ENCODE measurements at regions not wholly inside any gene's neighbourhood (a gene's known extent, or its start where the extent isn't known, plus 50 kb on each side); places are given as distances from the start of the nearest gene placed in this dataset.
"Not testable (repeated sequence)": the region's sequence is repeated elsewhere in the genome, so short reads cannot be mapped to it uniquely, and the experiment has no call there.

DNA sequence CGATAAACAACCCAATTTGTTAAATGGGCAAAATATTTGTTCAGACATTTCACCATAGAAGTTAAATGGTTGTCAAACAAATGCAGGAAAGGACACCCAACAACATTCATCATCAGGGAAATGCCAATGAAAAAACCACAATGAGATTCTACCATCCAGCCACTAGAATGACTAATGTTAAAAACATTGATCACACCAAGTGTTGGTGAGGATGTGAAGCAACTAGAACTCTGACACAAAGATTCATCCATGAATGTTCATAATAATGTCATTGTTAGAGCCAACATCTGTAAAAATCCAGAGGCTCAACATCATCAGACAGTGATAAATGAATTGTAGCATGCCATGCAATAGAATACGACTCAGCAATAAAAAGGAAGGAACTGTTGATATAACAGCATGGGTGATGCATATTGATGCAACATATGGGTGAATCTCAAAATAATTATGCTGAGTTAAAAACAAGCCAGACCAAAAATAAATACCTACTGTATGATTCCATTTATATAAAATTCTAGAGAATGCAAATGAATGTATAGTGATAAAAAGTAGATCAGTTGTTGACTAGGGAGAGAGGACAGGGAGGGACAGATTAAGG is 55.9 kb upstream of the UNC5A start:
- TF ChIP-seq CTCF (optimal IDR thresholded peaks at IDR 0.05 in 1 of 3, IDR thresholded peaks at IDR 0.05 in 1 of 3, conservative IDR thresholded peaks at IDR 0.05 in 1 of 3; ENCODE audit: extremely low read depth in 1 of 3, insufficient read depth in 2 of 3, low read length in 3 of 3): no peak
- no peak for TF ChIP-seq EZH2 (IDR thresholded peaks at IDR 0.05; ENCODE audit: low read length)
- H3K4me2 ChIP-seq (ENCODE audit: control insufficient read depth, extremely low read depth, insufficient read depth, low read depth, low read length): no peak overlapping the region
- DNase-seq (ENCODE audit: low read depth, low spot score): peak; percentile 44
- peaks cover 2% of the 10 kb centered on the region for H3K9me3 ChIP-seq (ENCODE audit: control insufficient read depth, low read depth, low read length)
- no peak overlapping the region for H2AFZ ChIP-seq (ENCODE audit: control insufficient read depth, low read length)
- no peaks in the 10 kb centered on the region for H3K4me1 ChIP-seq (ENCODE audit: control insufficient read depth, extremely low read depth, insufficient read depth, low read length)
- dilution Hi-C loops (cut with MboI; ENCODE audit: extremely low pct_ligation_motif_present, low sequenced_read_pairs): no loop called here
- no peaks in the 10 kb centered on the region for H4K20me1 ChIP-seq (ENCODE audit: control insufficient read depth, extremely low read depth, insufficient read depth, low read length)
- H3K9ac ChIP-seq (ENCODE audit: control insufficient read depth, extremely low read depth, insufficient read depth, low read length): no peak overlapping the region
- H3K79me2 ChIP-seq (ENCODE audit: control insufficient read depth, insufficient read depth, low read length): no peaks in the 10 kb centered on the region
- no peaks in the 10 kb centered on the region for H3K36me3 ChIP-seq (ENCODE audit: control insufficient read depth in 2 of 2, extremely low read depth in 1 of 2, insufficient read depth in 2 of 2, low read length in 2 of 2)
- H3K9me1 ChIP-seq (ENCODE audit: control insufficient read depth, extremely low read depth, insufficient read depth, low read length): no peaks in the 10 kb centered on the region
- H3K27ac ChIP-seq (ENCODE audit: control insufficient read depth, insufficient read depth, low read length): no peak overlapping the region
- H3K27me3 ChIP-seq (ENCODE audit: control insufficient read depth, extremely low read depth, insufficient read depth, low read length): peaks cover 6% of the 10 kb centered on the region
- FAIRE-seq: peak; percentile 84
- H3K4me3 ChIP-seq (ENCODE audit: control insufficient read depth in 2 of 3, extremely low read depth in 1 of 3, insufficient read depth in 2 of 3, low read depth in 1 of 3, low read length in 3 of 3): no peak overlapping the region

DNA sequence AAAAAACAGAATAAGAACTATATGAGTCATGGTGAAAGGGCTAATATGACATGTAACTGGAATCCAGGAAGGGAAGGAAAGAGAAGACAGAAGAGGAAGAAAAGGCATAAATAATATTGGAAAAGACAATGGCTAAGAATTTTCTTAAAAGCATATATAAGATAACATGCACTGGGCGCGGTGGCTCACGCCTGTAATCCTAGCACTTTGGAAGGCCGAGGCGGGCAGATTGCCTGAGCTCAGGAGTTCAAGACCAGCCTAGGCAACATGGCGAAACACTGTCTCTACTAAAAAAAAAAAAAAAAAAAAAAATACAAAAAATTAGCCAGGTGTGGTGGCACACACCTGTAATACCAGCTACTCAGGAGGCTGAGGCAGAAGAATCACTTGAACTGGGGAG is 54.8 kb upstream of the UNC5A start:
- H3K4me2 ChIP-seq (ENCODE audit: control insufficient read depth, extremely low read depth, insufficient read depth, low read depth, low read length); dilution Hi-C loops (cut with MboI; ENCODE audit: extremely low pct_ligation_motif_present, low sequenced_read_pairs); FAIRE-seq: not testable (repeated sequence)

GRCh38 chr5:176757569-176757968 is 52.8 kb upstream of the UNC5A start:
- H3K27ac ChIP-seq (ENCODE audit: control insufficient read depth, insufficient read depth, low read length); H3K79me2 ChIP-seq (ENCODE audit: control insufficient read depth, insufficient read depth, low read length); H2AFZ ChIP-seq (ENCODE audit: control insufficient read depth, low read length); FAIRE-seq; H3K36me3 ChIP-seq (ENCODE audit: control insufficient read depth in 2 of 2, extremely low read depth in 1 of 2, insufficient read depth in 2 of 2, low read length in 2 of 2); H3K4me1 ChIP-seq (ENCODE audit: control insufficient read depth, extremely low read depth, insufficient read depth, low read length); H3K9ac ChIP-seq (ENCODE audit: control insufficient read depth, extremely low read depth, insufficient read depth, low read length); H3K9me3 ChIP-seq (ENCODE audit: control insufficient read depth, low read depth, low read length); H4K20me1 ChIP-seq (ENCODE audit: control insufficient read depth, extremely low read depth, insufficient read depth, low read length); H3K9me1 ChIP-seq (ENCODE audit: control insufficient read depth, extremely low read depth, insufficient read depth, low read length); H3K27me3 ChIP-seq (ENCODE audit: control insufficient read depth, extremely low read depth, insufficient read depth, low read length); dilution Hi-C loops (cut with MboI; ENCODE audit: extremely low pct_ligation_motif_present, low sequenced_read_pairs); H3K4me3 ChIP-seq (ENCODE audit: control insufficient read depth in 2 of 3, extremely low read depth in 1 of 3, insufficient read depth in 2 of 3, low read depth in 1 of 3, low read length in 3 of 3); DNase-seq (ENCODE audit: low read depth, low spot score); H3K4me2 ChIP-seq (ENCODE audit: control insufficient read depth, extremely low read depth, insufficient read depth, low read depth, low read length): not testable (repeated sequence)

More for the DNA sequence above, 54.8 kb upstream of the UNC5A start:
- DNase-seq (ENCODE audit: low read depth, low spot score); H3K4me3 ChIP-seq (ENCODE audit: control insufficient read depth in 2 of 3, extremely low read depth in 1 of 3, insufficient read depth in 2 of 3, low read depth in 1 of 3, low read length in 3 of 3); H2AFZ ChIP-seq (ENCODE audit: control insufficient read depth, low read length); H3K9me1 ChIP-seq (ENCODE audit: control insufficient read depth, extremely low read depth, insufficient read depth, low read length); H3K27me3 ChIP-seq (ENCODE audit: control insufficient read depth, extremely low read depth, insufficient read depth, low read length); H4K20me1 ChIP-seq (ENCODE audit: control insufficient read depth, extremely low read depth, insufficient read depth, low read length); H3K4me1 ChIP-seq (ENCODE audit: control insufficient read depth, extremely low read depth, insufficient read depth, low read length); H3K27ac ChIP-seq (ENCODE audit: control insufficient read depth, insufficient read depth, low read length); H3K36me3 ChIP-seq (ENCODE audit: control insufficient read depth in 2 of 2, extremely low read depth in 1 of 2, insufficient read depth in 2 of 2, low read length in 2 of 2); H3K9ac ChIP-seq (ENCODE audit: control insufficient read depth, extremely low read depth, insufficient read depth, low read length); H3K79me2 ChIP-seq (ENCODE audit: control insufficient read depth, insufficient read depth, low read length); H3K9me3 ChIP-seq (ENCODE audit: control insufficient read depth, low read depth, low read length): not testable (repeated sequence)

Data from keratinocyte (primary cell).